Stimulated activated effector memory CD8-positive, alpha-beta T cell treated with anti-CD3 and anti-CD28 coated beads, Interleukin-12 subunit alpha, Interleukin-12 subunit beta, amount 100 ng/mL, for 72 hours (primary cell): ENCODE measurements at regions not wholly inside any gene's neighbourhood (a gene's known extent, or its start where the extent isn't known, plus 50 kb on each side); places are given as distances from the start of the nearest gene placed in this dataset.

Experiments used
- ATAC-seq: fragments of 150-1000 bp; cut with Tn5 transposase; 2 replicates; pipeline ENCODE4 v1.10.0; 2021
- DNase-seq, 2 donors: peaks; one replicate each; pipeline ENCODE4 v3.0.0; 2021 to 2022; ENCODE audit warnings: low spot score in 2 of 2
- H3K27ac Mint-ChIP-seq: one replicate; pipeline ENCODE4 v1.8.0; 2022; ENCODE audit warnings: mild to moderate bottlenecking, mixed read lengths
- H3K36me3 Mint-ChIP-seq: one replicate; pipeline ENCODE4 v1.8.0; 2022; ENCODE audit warnings: mild to moderate bottlenecking, mixed read lengths
- H3K4me1 Mint-ChIP-seq: one replicate; pipeline ENCODE4 v1.8.0; 2022; ENCODE audit warnings: mixed read lengths
- H3K4me3 Mint-ChIP-seq: one replicate; pipeline ENCODE4 v1.8.0; 2022; ENCODE audit warnings: mild to moderate bottlenecking, mixed read lengths
- H3K9me3 Mint-ChIP-seq: one replicate; pipeline ENCODE4 v1.8.0; 2022; ENCODE audit warnings: mixed read lengths

DNA sequence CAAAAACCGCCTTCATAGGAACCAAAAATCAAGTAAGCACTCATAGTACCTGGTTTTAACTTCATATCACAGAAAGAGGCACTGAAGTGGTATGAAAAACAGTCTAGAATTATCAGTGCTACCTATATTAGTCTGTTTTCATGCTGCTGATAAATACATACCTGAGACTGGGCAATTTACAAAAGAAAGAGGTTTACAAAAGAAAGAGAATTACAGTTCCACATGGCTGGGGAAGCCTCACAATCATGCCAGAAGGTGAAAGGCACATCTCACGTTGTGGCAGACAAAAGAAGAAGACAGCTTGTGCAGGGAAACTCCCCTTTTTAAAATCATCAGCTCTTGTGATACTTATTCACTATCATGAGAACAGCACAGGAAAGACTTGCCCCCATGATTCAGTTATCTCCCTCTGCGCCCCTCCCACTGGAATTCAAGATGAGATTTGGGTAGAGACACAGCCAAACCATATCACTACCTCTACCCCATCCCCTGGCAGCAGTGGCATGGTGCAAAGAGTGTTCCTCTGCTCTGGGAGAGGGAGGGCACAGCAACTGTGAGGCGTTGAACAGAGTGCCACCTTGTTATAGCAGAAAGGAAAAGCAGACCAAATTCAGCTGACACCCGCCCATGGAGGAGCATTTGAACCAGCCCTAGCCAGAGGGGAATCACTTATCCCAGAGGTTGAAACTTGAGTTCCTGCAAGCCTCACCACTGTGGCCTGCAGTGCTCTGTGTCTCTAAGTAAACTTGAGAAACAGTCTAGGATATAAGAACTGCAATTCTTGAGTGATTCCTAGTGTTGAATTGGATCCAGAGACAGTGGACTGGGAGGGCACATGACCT is 61.9 kb upstream of the PTPRZ1 start:
- H3K36me3 Mint-ChIP-seq, result no peaks in the 10 kb centered on the region
- ATAC-seq (no peak), DNase-seq (no peak)
- peaks cover 15% of the 10 kb centered on the region for H3K9me3 Mint-ChIP-seq
- no peaks in the 10 kb centered on the region for H3K4me1 Mint-ChIP-seq
- H3K27ac Mint-ChIP-seq, result no peak overlapping the region
- no peak overlapping the region for H3K4me3 Mint-ChIP-seq

GRCh38 chr7:121807078-121807477 is 65.9 kb upstream of the PTPRZ1 start:
- Mint-ChIP-seq H3K9me3 (peaks cover 15% of the 10 kb centered on the region), H3K4me3 (no peak overlapping the region), H3K4me1 (no peaks in the 10 kb centered on the region), H3K36me3 (no peaks in the 10 kb centered on the region), H3K27ac (no peak overlapping the region)
- no peak for DNase-seq
- no peak for ATAC-seq

- no peak overlapping the region for H3K27ac Mint-ChIP-seq
- H3K9me3 Mint-ChIP-seq, result peaks cover 10% of the 10 kb centered on the region
- no peak for ATAC-seq
- H3K4me3 Mint-ChIP-seq, result no peak overlapping the region
- no peaks in the 10 kb centered on the region for H3K36me3 Mint-ChIP-seq
- DNase-seq, result no peak
- no peaks in the 10 kb centered on the region for H3K4me1 Mint-ChIP-seq
These were observed 69.9 kb upstream of the PTPRZ1 start for GRCh38 chr7:121803039-121803438.

GRCh38 chr7:121800916-121801675 is 71.9 kb upstream of the PTPRZ1 start:
- no peaks in the 10 kb centered on the region for H3K4me1 Mint-ChIP-seq
- no peak overlapping the region for H3K27ac Mint-ChIP-seq
- ATAC-seq (no peak), DNase-seq (no peak)
- no peaks in the 10 kb centered on the region for H3K9me3 Mint-ChIP-seq
- no peak overlapping the region for H3K4me3 Mint-ChIP-seq
- no peaks in the 10 kb centered on the region for H3K36me3 Mint-ChIP-seq

DNA sequence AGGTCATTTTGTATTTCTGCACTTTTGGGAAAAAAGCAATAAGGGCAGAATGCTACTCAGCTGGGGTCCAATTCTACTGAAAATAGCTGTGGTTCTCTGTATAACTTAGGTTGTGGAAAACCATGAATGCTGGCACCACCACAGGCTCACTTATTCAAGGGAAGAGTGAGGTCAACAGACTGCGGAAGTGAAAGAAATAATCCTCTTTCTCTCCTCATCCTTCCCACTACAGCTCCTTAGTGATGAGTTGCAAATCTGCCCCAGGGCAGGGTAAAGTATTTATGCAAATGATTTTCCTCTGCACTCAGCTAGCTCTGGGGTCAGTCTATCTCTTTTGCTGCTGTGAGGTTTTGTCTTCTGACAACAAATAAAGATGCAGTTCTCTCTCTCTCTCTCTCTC is 74.1 kb upstream of the PTPRZ1 start:
- Mint-ChIP-seq H3K4me1 (no peaks in the 10 kb centered on the region), H3K27ac (no peak overlapping the region), H3K36me3 (no peaks in the 10 kb centered on the region), H3K4me3 (no peak overlapping the region), H3K9me3 (no peaks in the 10 kb centered on the region)
- ATAC-seq (no peak), DNase-seq (no peak)

- ATAC-seq (no peak), DNase-seq (no peak)
- H3K4me1 Mint-ChIP-seq, result no peaks in the 10 kb centered on the region
- no peak overlapping the region for H3K27ac Mint-ChIP-seq
- no peaks in the 10 kb centered on the region for H3K36me3 Mint-ChIP-seq
- no peak overlapping the region for H3K4me3 Mint-ChIP-seq
- H3K9me3 Mint-ChIP-seq, result no peaks in the 10 kb centered on the region
These were observed 74.5 kb upstream of the PTPRZ1 start for GRCh38 chr7:121798453-121798840.

DNA sequence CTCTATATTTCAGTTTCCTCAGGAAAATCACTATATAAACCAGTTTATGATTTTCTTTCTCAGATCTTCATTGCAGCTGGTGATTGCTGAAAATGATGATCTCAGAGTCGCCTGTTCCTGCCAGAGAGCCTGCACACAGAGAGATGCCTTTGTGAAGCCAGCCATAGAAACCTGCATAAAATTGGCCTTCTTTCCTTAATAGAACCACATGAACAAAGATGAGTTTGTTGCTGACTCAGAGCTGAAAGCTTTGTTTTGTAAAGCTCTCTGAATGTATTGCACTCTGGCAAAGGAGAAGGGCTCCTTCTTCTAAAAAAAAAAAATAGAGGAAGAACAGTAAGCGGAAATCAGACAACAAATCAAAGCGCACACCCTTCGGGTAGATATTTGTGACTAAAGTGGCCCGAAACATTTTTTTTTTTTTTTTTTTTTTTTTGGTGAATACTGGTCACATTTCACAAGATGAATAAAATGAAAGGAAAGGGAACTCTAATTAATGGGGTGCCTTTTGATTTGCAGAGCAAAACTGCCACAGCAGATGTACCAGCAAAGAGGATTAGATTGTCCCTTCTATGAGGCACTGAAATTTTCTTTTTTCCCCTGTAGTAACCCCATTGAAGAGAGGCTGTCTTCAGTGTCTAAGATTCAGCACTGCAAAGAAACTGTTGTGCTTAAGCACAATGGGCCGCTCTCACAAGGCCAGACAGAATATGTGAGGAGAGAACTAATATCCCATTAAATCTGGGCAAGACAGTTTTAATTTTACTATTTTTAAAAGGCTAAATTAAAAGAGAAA is 75.1 kb upstream of the PTPRZ1 start:
- H3K9me3 Mint-ChIP-seq, result no peaks in the 10 kb centered on the region
- H3K4me1 Mint-ChIP-seq, result no peaks in the 10 kb centered on the region
- H3K36me3 Mint-ChIP-seq, result no peaks in the 10 kb centered on the region
- no peak overlapping the region for H3K27ac Mint-ChIP-seq
- DNase-seq, result no peak
- no peak overlapping the region for H3K4me3 Mint-ChIP-seq
- ATAC-seq, result no peak

- no peak for ATAC-seq
These were observed 75.9 kb upstream of the PTPRZ1 start for GRCh38 chr7:121796936-121797656.

GRCh38 chr7:121796381-121796780 is 76.6 kb upstream of the PTPRZ1 start:
- no peaks in the 10 kb centered on the region for H3K36me3 Mint-ChIP-seq
- no peak overlapping the region for H3K27ac Mint-ChIP-seq
- no peak for ATAC-seq
- no peaks in the 10 kb centered on the region for H3K4me1 Mint-ChIP-seq
- no peak overlapping the region for H3K4me3 Mint-ChIP-seq
- DNase-seq, result no peak
- no peaks in the 10 kb centered on the region for H3K9me3 Mint-ChIP-seq

More at GRCh38 chr7:121796936-121797656, 75.9 kb upstream of the PTPRZ1 start:
- Mint-ChIP-seq H3K27ac (no peak overlapping the region), H3K36me3 (no peaks in the 10 kb centered on the region), H3K4me1 (no peaks in the 10 kb centered on the region), H3K9me3 (no peaks in the 10 kb centered on the region), H3K4me3 (no peak overlapping the region)
- no peak for DNase-seq

- DNase-seq, result no peak
- ATAC-seq, result no peak
- no peaks in the 10 kb centered on the region for H3K4me1 Mint-ChIP-seq
- H3K36me3 Mint-ChIP-seq, result no peaks in the 10 kb centered on the region
- no peaks in the 10 kb centered on the region for H3K9me3 Mint-ChIP-seq
- H3K27ac Mint-ChIP-seq, result no peak overlapping the region
- no peak overlapping the region for H3K4me3 Mint-ChIP-seq
These were observed 77.2 kb upstream of the PTPRZ1 start for GRCh38 chr7:121795736-121796135.

GRCh38 chr7:121793716-121794115 is 79.2 kb upstream of the PTPRZ1 start:
- Mint-ChIP-seq H3K9me3 (peaks cover 3% of the 10 kb centered on the region), H3K36me3 (no peaks in the 10 kb centered on the region), H3K27ac (no peak overlapping the region), H3K4me3 (no peak overlapping the region), H3K4me1 (no peaks in the 10 kb centered on the region)
- ATAC-seq (no peak), DNase-seq (no peak)

DNA sequence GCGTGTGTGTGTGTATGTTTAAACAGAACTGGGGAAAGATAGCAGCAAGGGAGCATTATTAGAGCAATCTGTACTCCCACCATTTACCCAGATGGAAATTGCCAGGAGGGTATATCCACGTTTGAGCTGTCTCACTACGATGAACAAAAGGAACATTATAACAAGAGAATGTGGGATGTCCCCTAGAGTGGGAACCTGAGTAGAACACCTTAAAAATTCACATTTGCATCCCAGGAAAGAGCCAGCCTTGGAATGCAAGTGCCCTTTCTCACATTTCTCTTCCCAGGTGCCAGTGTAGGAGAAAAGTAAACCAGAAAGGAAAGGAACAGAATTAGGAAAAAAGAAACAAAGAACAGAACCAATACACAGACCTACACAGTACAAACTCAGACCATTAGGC is 95.3 kb upstream of the PTPRZ1 start:
- Mint-ChIP-seq H3K9me3 (peaks cover 4% of the 10 kb centered on the region), H3K36me3 (no peaks in the 10 kb centered on the region), H3K27ac (no peak overlapping the region), H3K4me1 (no peaks in the 10 kb centered on the region), H3K4me3 (no peak overlapping the region)
- no peak for DNase-seq
- ATAC-seq, result no peak

DNA sequence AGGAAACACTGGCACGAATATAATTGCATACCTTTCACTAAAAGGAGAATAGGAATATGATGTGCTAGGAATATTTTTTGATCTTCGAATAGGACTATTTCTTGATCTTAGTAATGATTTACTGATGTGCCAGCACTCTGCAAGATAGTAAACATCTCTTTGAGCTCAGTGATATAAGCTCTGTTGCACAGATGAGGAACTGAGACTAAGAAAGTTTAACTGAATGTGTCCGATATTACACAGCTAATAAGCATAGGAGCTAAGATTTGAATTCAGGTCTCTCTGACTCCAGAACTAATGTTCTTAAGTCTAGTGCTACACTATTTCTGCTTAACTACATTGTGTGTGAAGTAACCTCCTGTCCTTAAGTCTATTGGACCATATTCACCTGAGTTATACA is 98.4 kb upstream of the PTPRZ1 start:
- Mint-ChIP-seq H3K36me3 (no peaks in the 10 kb centered on the region), H3K4me3 (no peak overlapping the region)

DNA sequence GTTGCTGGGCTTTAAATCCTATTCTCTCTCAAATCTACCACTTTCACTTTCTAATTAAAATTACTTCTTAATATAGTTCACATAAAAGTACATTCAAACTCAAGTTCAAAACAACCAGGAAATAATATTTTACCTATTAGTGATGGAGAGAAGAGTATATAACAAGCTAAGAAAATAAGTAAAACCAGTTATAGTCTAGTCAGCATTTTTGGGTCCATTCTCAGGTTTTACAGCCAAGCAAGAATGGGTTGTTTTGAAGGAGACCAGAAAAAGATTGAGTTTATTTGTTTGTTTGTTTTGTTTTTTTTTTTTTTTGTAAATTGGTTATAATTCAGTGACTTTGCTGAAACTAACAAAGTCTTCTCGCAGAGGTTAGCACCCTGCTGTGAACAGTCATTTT is 106.3 kb upstream of the PTPRZ1 start:
- Mint-ChIP-seq H3K9me3 (no peaks in the 10 kb centered on the region), H3K4me3 (no peak overlapping the region), H3K36me3 (no peaks in the 10 kb centered on the region), H3K4me1 (no peaks in the 10 kb centered on the region), H3K27ac (no peak overlapping the region)
- DNase-seq (no peak), ATAC-seq (no peak)

More for the DNA sequence above, 98.4 kb upstream of the PTPRZ1 start:
- Mint-ChIP-seq H3K9me3 (peaks cover under 1% of the 10 kb centered on the region), H3K27ac (no peak overlapping the region), H3K4me1 (no peaks in the 10 kb centered on the region)
- ATAC-seq, result no peak
- DNase-seq, result no peak

DNA sequence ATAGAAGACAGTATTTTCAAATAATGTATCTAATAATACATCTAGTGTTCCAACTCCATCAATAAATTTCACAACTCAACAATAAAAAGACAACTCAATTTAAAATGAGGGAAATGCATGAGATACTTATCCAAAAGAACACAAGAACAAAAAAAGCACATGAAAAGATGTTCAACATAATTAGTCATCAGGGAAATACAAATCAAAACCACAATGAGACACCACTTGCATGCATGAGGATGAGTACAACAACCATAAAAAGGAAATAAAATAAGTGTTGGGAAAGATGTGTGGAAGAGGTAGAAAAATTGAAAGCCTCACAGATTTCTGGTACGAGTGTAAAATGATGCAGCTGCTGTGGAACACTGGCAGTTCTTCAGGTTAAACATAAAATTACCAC is 111.6 kb upstream of the PTPRZ1 start:
- no peaks in the 10 kb centered on the region for H3K36me3 Mint-ChIP-seq
- no peak overlapping the region for H3K4me3 Mint-ChIP-seq
- ATAC-seq (no peak), DNase-seq (no peak)
- H3K27ac Mint-ChIP-seq, result no peak overlapping the region
- no peaks in the 10 kb centered on the region for H3K9me3 Mint-ChIP-seq
- H3K4me1 Mint-ChIP-seq, result no peaks in the 10 kb centered on the region
